ENCODE measurements at regions not wholly inside any gene's neighbourhood (a gene's known extent, or its start where the extent isn't known, plus 50 kb on each side); places are given as distances from the start of the nearest gene placed in this dataset.
A peak's percentile ranks its signal among the peaks of the same experiment; 100 is the strongest.

DNA sequence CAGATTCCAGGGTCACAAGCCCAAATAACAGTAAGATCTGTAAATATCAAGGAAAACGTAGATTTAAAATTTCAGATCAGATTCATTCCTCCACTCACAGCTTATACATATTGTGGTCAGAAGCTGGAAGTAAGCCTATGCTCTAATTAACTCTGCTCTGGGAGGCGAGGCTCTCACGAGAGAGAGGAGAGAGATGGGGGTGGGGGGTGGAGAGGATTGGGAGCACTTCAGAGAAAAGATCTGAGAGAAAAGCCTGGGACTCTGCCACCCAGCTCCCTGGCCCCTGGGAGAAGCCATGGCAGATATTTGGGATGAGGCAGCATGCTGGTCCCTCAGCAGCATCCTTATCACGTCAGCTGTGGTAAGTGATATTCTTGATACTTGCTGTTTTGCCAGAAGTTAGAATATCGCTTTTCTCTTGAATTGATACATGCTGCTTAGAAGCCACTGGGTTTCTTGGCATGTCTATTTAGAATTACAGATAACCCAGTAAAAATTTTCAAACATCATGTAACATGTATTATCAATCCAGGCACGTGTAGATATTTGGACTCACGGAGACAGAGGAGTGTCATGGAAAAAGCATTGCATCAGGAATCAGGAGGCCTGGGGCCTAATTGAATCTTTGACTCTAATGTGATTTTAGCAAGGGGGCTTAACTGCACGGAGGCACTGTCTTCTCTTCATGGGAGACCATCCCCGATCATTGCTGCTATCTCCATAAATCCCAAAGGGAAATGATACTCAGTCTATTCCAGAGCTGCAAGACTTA lies 265.4 kb downstream of the HRH4 start:
- FAIRE-seq, result no peak
- no peak for TF ChIP-seq POLR2AphosphoS5 (IDR thresholded peaks at IDR 0.05; ENCODE audit: low read depth, low read length)
- no peak for TF ChIP-seq POLR2A (IDR thresholded peaks at IDR 0.05; ENCODE audit: low read depth, low read length)
- TF ChIP-seq TAF1 (IDR thresholded peaks at IDR 0.05; ENCODE audit: borderline replicate concordance, low read depth, low read length), result no peak
- no peak for DNase-seq (ENCODE audit: insufficient read length)

DNA sequence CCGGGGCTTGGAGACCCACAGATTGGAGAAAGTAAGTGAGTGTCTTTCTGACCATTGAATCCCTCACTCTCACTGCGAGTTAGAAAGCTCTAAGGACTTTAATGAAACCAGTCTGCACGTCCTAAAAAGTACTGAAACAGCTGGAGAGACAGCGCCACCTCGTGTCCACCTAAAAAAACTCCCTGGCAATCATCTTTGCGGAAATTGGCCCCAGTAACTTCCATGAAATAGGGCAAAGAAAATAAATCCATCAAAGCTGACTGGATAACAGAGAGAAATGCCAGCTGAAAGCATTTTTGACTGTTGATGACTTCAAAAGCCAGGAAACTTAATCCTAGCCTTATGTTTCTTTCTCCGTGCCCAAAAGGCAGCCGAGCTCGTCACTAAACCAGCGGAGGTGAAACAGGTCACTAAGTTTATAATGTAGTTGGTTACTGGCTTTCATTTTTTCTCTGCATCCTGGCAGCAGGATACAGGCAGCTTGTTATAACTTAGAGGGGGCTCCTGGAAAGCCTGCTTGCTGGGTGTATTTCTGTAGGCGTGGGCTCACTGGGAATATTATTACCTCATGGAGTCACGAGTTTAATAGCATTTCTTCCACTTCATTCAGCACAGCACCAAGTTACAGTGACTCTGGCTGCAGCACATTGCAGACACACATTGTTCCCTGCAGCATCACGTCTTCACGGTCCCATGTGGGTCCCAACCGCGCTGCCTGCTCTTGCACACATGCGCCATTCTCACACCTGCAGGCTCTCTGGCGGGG lies 266.5 kb downstream of the HRH4 start:
- DNase-seq (ENCODE audit: insufficient read length), result no peak
- TF ChIP-seq POLR2A (IDR thresholded peaks at IDR 0.05; ENCODE audit: low read depth, low read length) (no peak), POLR2AphosphoS5 (IDR thresholded peaks at IDR 0.05; ENCODE audit: low read depth, low read length) (no peak), TAF1 (IDR thresholded peaks at IDR 0.05; ENCODE audit: borderline replicate concordance, low read depth, low read length) (no peak)
- FAIRE-seq, result no peak

DNA sequence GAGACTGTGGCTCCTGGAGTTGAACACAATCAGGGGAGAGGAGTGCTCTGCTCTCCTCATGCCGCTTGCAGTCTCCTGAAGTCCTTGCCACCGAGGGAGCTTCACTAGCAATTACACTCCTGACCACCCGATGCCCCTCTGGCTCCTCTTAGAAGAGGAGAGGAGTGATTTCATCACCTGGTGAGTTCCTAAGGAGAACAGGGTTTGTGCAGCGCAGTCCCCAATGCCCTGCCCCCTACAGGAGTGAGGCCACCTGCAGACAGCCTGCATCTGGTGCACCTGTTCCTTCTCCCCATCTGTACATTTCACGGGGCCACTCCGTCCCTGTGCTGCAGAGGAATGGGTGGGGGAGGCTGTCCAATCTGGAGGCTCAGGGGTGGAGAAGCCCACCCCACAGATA lies 267.2 kb downstream of the HRH4 start:
- no peak for TF ChIP-seq POLR2AphosphoS5 (IDR thresholded peaks at IDR 0.05; ENCODE audit: low read depth, low read length)
- TF ChIP-seq TAF1 (IDR thresholded peaks at IDR 0.05; ENCODE audit: borderline replicate concordance, low read depth, low read length), result no peak
- no peak for TF ChIP-seq POLR2A (IDR thresholded peaks at IDR 0.05; ENCODE audit: low read depth, low read length)
- FAIRE-seq (no peak), DNase-seq (ENCODE audit: insufficient read length) (no peak)

DNA sequence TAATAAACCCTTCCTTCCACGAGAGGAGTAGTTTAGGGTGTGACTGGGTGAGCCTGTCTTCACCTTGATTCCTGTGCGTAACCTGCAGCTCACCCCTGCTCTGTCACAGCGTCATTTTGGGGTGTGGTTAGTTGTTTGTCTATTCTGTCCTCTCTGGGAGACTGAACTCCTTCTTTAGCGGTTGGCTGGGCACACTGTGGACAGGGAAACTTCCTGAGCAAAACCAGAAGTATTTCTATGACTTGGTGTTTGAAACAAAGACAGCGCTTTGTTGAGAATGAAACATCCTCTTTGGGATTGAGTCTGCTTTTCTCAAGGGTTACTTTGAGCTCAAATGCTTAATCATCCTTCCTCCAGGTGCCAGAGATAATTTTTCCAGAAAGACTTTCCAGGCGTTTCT lies 270.7 kb downstream of the HRH4 start:
- TF ChIP-seq TAF1 (IDR thresholded peaks at IDR 0.05; ENCODE audit: borderline replicate concordance, low read depth, low read length), result no peak
- no peak for TF ChIP-seq POLR2A (IDR thresholded peaks at IDR 0.05; ENCODE audit: low read depth, low read length)
- no peak for TF ChIP-seq POLR2AphosphoS5 (IDR thresholded peaks at IDR 0.05; ENCODE audit: low read depth, low read length)

DNA sequence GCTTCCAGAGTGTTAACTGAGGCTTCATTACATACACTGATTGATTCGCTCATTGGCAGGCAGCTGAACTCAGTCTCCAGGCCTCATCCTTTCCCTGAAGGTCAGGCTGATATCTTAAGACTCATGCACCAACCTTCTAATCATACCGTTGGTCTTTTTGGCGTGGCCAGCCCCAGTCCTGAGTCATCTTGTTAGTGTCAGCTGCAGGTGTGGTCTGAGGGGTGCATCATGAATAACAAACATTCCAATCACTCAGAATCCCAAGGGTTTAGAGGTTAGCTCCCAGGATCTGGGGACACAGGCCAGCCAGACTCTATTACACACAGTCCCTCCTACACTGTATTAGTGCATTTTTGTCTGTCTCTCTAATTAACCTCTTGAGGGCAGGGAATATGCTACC lies 271.5 kb downstream of the HRH4 start:
- no peak for FAIRE-seq
- TF ChIP-seq TAF1 (IDR thresholded peaks at IDR 0.05; ENCODE audit: borderline replicate concordance, low read depth, low read length) (no peak), POLR2AphosphoS5 (IDR thresholded peaks at IDR 0.05; ENCODE audit: low read depth, low read length) (no peak), POLR2A (IDR thresholded peaks at IDR 0.05; ENCODE audit: low read depth, low read length) (no peak)
- no peak for DNase-seq (ENCODE audit: insufficient read length)

More for the DNA sequence above, 270.7 kb downstream of the HRH4 start:
- no peak for DNase-seq (ENCODE audit: insufficient read length)
- FAIRE-seq, result no peak

DNA sequence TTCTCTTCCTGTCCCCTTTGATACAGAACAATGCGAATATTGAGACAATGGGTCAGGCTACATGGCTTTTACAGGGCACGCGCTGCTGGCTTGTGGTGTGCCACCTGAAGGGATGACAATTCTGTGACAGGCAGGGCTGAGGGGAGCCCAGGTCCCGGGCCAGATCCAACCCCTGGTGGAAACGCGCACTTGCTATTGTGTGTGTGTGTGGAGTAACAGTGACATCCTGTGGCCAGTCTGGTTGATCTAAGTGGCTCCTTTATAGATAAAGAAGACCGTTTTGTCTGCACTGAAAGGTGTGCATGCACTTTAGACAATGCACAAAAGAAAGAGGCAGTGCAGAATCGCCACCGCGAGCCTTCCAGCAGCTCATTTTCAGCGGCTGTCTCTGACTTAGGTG lies 273.6 kb downstream of the HRH4 start:
- TF ChIP-seq POLR2A (IDR thresholded peaks at IDR 0.05; ENCODE audit: low read depth, low read length) (no peak), POLR2AphosphoS5 (IDR thresholded peaks at IDR 0.05; ENCODE audit: low read depth, low read length) (no peak), TAF1 (IDR thresholded peaks at IDR 0.05; ENCODE audit: borderline replicate concordance, low read depth, low read length) (no peak)
- DNase-seq (ENCODE audit: insufficient read length) (no peak), FAIRE-seq (no peak)

DNA sequence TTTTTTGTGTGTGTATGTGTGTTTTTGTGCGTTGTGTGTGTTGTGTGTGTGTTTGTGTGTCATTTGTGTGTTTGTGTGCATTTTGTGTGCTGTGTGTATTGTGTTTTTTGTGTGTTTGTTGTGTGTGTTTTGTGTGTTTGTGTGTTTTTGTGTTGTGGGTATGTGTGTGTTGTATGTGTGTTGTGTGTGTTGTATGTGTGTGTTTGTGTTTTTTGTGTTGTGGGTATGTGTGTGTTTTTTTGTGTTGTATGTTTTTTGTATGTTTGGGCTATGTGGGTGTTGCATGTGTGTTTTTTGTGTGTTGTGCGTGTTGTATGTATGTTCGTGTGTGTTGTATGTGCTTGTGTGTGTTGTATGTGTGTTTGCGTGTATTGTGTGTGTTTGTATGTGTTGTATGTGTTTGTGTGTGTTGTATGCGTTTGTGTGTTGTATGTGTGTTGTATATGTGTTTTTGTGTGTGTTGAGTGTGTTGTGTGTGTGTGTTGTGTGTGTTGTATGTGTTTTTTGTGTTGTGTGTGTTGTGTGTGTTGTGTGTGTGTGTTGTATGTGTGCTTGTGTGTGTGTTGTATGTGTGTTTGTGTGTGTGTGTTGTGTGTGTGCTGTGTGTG lies 275.3 kb downstream of the HRH4 start:
- no peak for TF ChIP-seq POLR2A (IDR thresholded peaks at IDR 0.05; ENCODE audit: low read depth, low read length)
- TF ChIP-seq POLR2AphosphoS5 (IDR thresholded peaks at IDR 0.05; ENCODE audit: low read depth, low read length), result no peak
- TF ChIP-seq TAF1 (IDR thresholded peaks at IDR 0.05; ENCODE audit: borderline replicate concordance, low read depth, low read length), result no peak
- FAIRE-seq (peak; percentile 77), DNase-seq (ENCODE audit: insufficient read length) (no peak)

DNA sequence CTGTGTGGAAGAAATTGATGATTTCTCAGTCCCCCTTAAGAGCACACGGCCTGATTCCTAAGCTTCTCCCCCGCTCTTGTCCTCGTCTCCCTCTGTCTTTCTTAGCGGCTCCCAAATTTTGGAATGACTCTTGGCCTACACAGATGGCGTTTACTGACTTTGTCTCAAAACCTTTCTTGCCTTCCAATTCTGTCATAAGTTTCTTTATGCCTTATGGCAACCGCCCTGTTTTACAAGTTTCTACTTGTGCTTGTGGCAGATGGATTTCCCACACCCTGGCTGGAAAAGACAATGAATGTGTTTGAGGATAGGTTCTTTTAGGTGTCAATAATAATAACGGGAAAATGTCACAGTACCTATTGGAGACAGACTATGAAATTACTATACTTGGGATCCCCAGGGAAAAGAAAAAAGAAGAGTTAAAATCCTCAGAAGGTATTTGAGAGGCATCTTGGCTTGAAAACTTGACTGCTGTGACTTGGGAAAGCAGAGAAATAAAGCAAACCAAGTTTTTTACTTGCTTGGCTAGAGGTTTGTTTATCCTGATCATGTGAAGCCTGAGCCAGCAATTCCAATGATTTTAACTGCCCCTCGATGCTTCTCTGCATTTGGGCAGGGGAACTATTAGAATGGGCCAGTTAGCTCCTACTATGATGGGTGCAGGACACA lies 276.4 kb downstream of the HRH4 start:
- DNase-seq (ENCODE audit: insufficient read length) (no peak), FAIRE-seq (no peak)
- no peak for TF ChIP-seq TAF1 (IDR thresholded peaks at IDR 0.05; ENCODE audit: borderline replicate concordance, low read depth, low read length)
- no peak for TF ChIP-seq POLR2A (IDR thresholded peaks at IDR 0.05; ENCODE audit: low read depth, low read length)
- no peak for TF ChIP-seq POLR2AphosphoS5 (IDR thresholded peaks at IDR 0.05; ENCODE audit: low read depth, low read length)

DNA sequence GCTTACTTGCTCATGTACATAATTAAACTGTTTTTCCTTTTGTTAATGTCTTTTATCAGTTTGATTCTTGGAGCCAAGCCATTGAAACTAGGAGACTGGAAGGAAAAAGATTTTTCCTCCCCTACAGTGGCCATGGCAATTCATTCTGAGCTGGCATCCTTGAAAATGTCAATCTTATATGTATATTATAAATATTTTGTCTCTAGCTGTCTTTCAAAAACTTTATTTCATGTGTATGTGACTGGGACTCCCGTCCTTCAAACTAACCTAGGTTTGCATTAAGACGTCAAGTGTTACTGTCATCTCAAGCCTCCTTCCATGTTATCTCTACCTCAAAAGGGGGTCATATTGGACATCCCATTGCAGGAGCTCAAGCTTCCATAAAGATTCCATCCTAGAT lies 280.4 kb downstream of the HRH4 start:
- FAIRE-seq (no peak), DNase-seq (ENCODE audit: insufficient read length) (no peak)
- no peak for TF ChIP-seq TAF1 (IDR thresholded peaks at IDR 0.05; ENCODE audit: borderline replicate concordance, low read depth, low read length)
- TF ChIP-seq POLR2AphosphoS5 (IDR thresholded peaks at IDR 0.05; ENCODE audit: low read depth, low read length), result no peak
- TF ChIP-seq POLR2A (IDR thresholded peaks at IDR 0.05; ENCODE audit: low read depth, low read length), result no peak

DNA sequence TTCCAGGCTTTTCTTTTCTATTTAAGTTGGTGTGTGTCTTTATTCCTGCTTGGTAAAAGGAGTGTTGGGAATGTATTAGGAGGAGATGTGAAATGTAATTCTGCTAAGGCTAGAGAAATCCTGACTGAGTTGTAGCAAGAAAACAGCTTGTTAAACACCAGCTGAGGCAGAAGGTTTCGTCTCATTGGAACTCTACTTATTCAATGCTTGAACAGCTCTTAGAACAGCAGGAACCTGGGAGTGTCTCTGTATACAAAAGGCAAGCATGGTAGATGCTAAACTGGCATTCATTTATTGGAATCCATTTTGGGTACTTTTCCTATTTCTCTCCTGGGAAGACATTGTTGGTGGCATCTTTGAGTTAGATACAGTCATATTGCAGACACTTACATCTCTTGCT lies 280.9 kb downstream of the HRH4 start:
- TF ChIP-seq TAF1 (IDR thresholded peaks at IDR 0.05; ENCODE audit: borderline replicate concordance, low read depth, low read length) (no peak), POLR2AphosphoS5 (IDR thresholded peaks at IDR 0.05; ENCODE audit: low read depth, low read length) (no peak), POLR2A (IDR thresholded peaks at IDR 0.05; ENCODE audit: low read depth, low read length) (no peak)
- FAIRE-seq (no peak), DNase-seq (ENCODE audit: insufficient read length) (no peak)
